Lung (tissue), 11 donors: ENCODE measurements at regions not wholly inside any gene's neighbourhood (a gene's known extent, or its start where the extent isn't known, plus 50 kb on each side); places are given as distances from the start of the nearest gene placed in this dataset.

Experiments
- ATAC-seq: fragments of 200-7000 bp; cut with Tn5 transposase; one replicate; pipeline ENCODE4 v1.9.1; 2020; ENCODE audit warnings: moderate number of reproducible peaks; ENCODE audit not compliant: insufficient read depth, low FRiP score
- DNase-seq, 3 donors: peaks; one replicate each; pipeline ENCODE4 v3.0.0-alpha.2; 2013 to 2017
- H3K27ac ChIP-seq, 2 donors: one replicate each; pipeline ENCODE4 v1.5.1; 2013; ENCODE audit warnings: mild to moderate bottlenecking in 2 of 2, moderate library complexity in 2 of 2, control low read depth in 1 of 2, inconsistent platforms in 1 of 2, low read depth in 1 of 2, low read length in 1 of 2
- H3K27me3 ChIP-seq, 3 donors: one replicate each; pipeline ENCODE4 v1.5.1; 2013; ENCODE audit warnings: low read length in 2 of 3; ENCODE audit not compliant: control insufficient read depth in 3 of 3, insufficient read depth in 3 of 3
- H3K36me3 ChIP-seq, 4 donors: one replicate each; pipeline ENCODE4 v1.5.1; 2013; ENCODE audit warnings: low read length in 4 of 4, mild to moderate bottlenecking in 1 of 4, moderate library complexity in 1 of 4; ENCODE audit not compliant: control insufficient read depth in 4 of 4, insufficient read depth in 4 of 4
- H3K4me1 ChIP-seq, 5 donors: one replicate each; pipeline ENCODE4 v1.5.1; 2013; ENCODE audit warnings: low read length in 5 of 5, mild to moderate bottlenecking in 2 of 5, moderate library complexity in 1 of 5; ENCODE audit not compliant: control insufficient read depth in 5 of 5, insufficient read depth in 5 of 5
- H3K4me3 ChIP-seq: one replicate; pipeline ENCODE4 v1.5.1; 2013; ENCODE audit warnings: mild to moderate bottlenecking, control low read depth, moderate library complexity
- H3K9ac ChIP-seq, 2 donors: one replicate each; pipeline ENCODE4 v1.5.1; 2013; ENCODE audit warnings: low read length in 2 of 2, control low read depth in 1 of 2; ENCODE audit not compliant: insufficient read depth in 1 of 2
- H3K9me3 ChIP-seq, 4 donors: one replicate each; pipeline ENCODE4 v1.5.1; 2013; ENCODE audit warnings: low read length in 3 of 4, mild to moderate bottlenecking in 1 of 4, moderate library complexity in 1 of 4; ENCODE audit not compliant: control insufficient read depth in 4 of 4, insufficient read depth in 3 of 4
- WGBS, 2 donors: extraction: QIAGEN DNeasy Blood & Tissue Kit; methylation state at CpG; one replicate each; pipeline ENCODE4 v1.1.7; 2013; 5-methylcytosine and 5-hydroxymethylcytosine counted together
- TF ChIP-seq, protein P1 (sequence below): IDR thresholded peaks from 2 replicates; pipeline ENCODE4 v1.5.1; 2012; ENCODE audit warnings: mild to moderate bottlenecking; ENCODE audit errors: control extremely low read depth, extremely low read depth
- donor health status: control.
- donor health status: control.
- donor health status: Bipolar disorder and iron deficiency.
- donor health status: healthy.
- donor health status: DM: yes; HTN: yes; CAD: no.

DNA sequence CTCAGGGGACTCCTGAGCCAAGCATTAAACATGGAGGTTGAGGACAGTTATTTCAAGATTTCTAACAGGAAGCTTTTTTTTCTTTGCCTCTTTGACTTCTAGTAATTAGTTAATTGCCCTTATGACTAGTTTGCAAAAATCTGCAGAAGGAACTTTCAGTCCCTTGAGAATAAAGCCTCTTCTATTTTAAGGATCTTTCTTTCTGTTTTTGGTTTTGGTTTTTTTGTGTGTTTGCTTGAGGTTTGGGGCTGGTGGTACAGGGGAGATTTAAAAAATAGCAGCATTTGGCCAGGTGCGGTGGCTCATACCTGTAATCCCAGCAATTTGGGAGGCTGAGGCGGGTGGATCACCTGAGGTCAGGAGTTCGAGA lies 259.3 kb downstream of the BMP7 start:
- Histone ChIP-seq H3K27me3 (peaks cover 0 to 11% (median 4%) of the 10 kb centered on the region in 3 donors), H3K9me3 (peaks cover 0 to 2% (median 0%) of the 10 kb centered on the region in 4 donors), H3K27ac (no peak overlapping the region), H3K9ac (no peak overlapping the region), H3K4me3 (no peak overlapping the region), H3K4me1 (no peaks in the 10 kb centered on the region), H3K36me3 (no peaks in the 10 kb centered on the region)
- ATAC-seq (no peak), DNase-seq (no peak)
- 90 to 94% methylated on average over 3 of the region's 3 CpGs for WGBS, 2 donors
- TF ChIP-seq, protein P1, sequence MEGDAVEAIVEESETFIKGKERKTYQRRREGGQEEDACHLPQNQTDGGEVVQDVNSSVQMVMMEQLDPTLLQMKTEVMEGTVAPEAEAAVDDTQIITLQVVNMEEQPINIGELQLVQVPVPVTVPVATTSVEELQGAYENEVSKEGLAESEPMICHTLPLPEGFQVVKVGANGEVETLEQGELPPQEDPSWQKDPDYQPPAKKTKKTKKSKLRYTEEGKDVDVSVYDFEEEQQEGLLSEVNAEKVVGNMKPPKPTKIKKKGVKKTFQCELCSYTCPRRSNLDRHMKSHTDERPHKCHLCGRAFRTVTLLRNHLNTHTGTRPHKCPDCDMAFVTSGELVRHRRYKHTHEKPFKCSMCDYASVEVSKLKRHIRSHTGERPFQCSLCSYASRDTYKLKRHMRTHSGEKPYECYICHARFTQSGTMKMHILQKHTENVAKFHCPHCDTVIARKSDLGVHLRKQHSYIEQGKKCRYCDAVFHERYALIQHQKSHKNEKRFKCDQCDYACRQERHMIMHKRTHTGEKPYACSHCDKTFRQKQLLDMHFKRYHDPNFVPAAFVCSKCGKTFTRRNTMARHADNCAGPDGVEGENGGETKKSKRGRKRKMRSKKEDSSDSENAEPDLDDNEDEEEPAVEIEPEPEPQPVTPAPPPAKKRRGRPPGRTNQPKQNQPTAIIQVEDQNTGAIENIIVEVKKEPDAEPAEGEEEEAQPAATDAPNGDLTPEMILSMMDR: no peak

DNA sequence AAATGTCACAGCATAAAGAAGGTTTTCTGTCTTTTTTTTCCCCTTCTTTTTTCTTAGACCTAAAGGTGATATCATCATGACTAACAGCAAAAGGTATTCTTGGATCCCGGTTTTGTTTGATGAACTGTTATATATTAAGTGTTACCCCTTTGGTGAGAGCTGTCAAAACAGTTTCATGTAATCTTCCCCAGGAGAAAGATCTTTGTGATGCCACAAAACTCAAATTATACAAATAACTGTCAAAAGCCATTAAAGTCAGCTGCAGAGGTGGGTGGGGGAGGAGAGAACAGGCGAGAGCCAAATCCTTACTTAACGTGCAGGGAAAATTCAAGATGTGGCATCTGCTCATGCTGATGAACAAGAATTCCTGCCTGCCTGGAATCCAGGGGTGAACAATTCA lies 258.2 kb downstream of the BMP7 start:
- H3K36me3 ChIP-seq: no peaks in the 10 kb centered on the region
- WGBS, 2 donors: 32 to 41% methylated on average over 3 of the region's 3 CpGs
- H3K27ac ChIP-seq: no peak overlapping the region
- H3K4me3 ChIP-seq: no peak overlapping the region
- H3K9ac ChIP-seq: no peak overlapping the region
- H3K4me1 ChIP-seq: no peaks in the 10 kb centered on the region
- peaks cover 0 to 10% (median 4%) of the 10 kb centered on the region in 3 donors for H3K27me3 ChIP-seq
- DNase-seq (no peak), ATAC-seq (no peak)
- peaks cover 0 to 2% (median 0%) of the 10 kb centered on the region in 4 donors for H3K9me3 ChIP-seq
- TF ChIP-seq, protein P1: no peak

DNA sequence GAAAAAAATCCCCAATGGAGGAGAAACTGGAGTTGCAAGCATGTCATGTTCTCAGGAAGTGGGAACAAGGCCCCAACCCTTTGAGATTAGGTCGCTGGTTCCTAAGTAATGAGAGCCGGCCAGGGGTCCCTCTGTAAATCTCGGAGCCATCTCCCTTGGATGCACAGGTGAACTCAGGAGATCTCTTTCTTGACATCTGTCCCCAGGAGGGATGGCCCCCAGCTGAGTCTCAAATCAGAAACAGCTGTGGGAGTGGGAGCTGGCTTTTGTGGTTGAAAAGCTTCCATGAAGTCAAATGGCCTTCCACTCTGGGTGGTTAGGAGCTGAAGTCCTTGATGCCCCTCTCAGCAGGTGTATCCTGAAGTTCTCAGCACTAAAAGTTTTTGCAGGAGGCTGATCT lies 257.1 kb downstream of the BMP7 start:
- ATAC-seq (no peak), DNase-seq (no peak)
- Histone ChIP-seq H3K27ac (no peak overlapping the region), H3K4me1 (no peaks in the 10 kb centered on the region), H3K36me3 (no peaks in the 10 kb centered on the region), H3K4me3 (no peak overlapping the region), H3K27me3 (peaks cover 0 to 11% (median 8%) of the 10 kb centered on the region in 3 donors), H3K9ac (no peak overlapping the region), H3K9me3 (peaks cover 0 to 2% (median 0%) of the 10 kb centered on the region in 4 donors)
- TF ChIP-seq, protein P1: no peak
- WGBS, 2 donors: 74 to 76% methylated on average over 3 of the region's 3 CpGs

DNA sequence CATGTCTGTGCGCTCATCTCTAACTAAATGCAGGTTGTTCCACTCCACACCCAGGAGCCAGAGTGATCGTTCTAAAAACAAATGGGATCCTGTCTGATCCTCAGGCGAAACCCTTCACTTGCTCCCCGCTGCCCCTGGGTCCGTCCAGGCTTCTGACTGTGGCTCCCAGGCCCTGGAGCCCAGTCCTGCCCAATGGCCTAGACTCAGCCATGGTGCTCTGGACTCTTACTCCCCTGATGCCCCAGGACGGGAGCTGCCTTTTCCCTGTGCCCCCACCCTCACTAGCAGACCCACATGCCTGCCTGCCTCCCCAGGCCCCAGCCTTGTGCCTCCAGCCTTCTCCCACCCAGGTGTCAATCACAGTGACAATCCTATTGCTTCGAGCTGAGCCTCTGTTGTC lies 256.7 kb downstream of the BMP7 start:
- no peak for ATAC-seq
- WGBS, 2 donors: 77 to 83% methylated on average over 7 of the region's 7 CpGs
- TF ChIP-seq, protein P1: no peak
- Histone ChIP-seq H3K4me3 (no peak overlapping the region), H3K36me3 (no peaks in the 10 kb centered on the region), H3K27ac (no peak overlapping the region), H3K9me3 (peaks cover 0 to 2% (median 0%) of the 10 kb centered on the region in 4 donors), H3K4me1 (no peaks in the 10 kb centered on the region), H3K9ac (no peak overlapping the region), H3K27me3 (peaks cover 0 to 14% (median 12%) of the 10 kb centered on the region in 3 donors)
- no peak for DNase-seq
